WTC11 (cell line): ENCODE measurements at regions not wholly inside any gene's neighbourhood (a gene's known extent, or its start where the extent isn't known, plus 50 kb on each side); places are given as distances from the start of the nearest gene placed in this dataset.

ENCODE experiments used
- CBFB ChIP-seq: sonication (generic); formaldehyde crosslinking; IDR thresholded peaks from 2 replicates; pipeline ENCODE4 v1.8.1; 2022; ENCODE audit warnings: mild to moderate bottlenecking, low read depth, missing genetic modification reagents
- CTCF ChIP-seq: fragments of 200-600 bp; IDR thresholded peaks from 2 replicates; pipeline ENCODE4 v1.8.0; 2022; ENCODE audit warnings: antibody characterized with exemption
- E2F5 ChIP-seq: sonication (generic); formaldehyde crosslinking; IDR thresholded peaks from 2 replicates; pipeline ENCODE4 v1.8.1; 2022; ENCODE audit warnings: mild to moderate bottlenecking, moderate library complexity, missing genetic modification reagents
- EMX1 ChIP-seq: fragments of 250-450 bp; sonication (Bioruptor Pico); IDR thresholded peaks from 2 replicates; pipeline ENCODE4 v1.8.0; 2021; ENCODE audit warnings: mild to moderate bottlenecking
- FOXJ3 ChIP-seq: sonication (generic); formaldehyde crosslinking; IDR thresholded peaks from 2 replicates; pipeline ENCODE4 v1.9.0; 2021; ENCODE audit warnings: missing genetic modification reagents, mild to moderate bottlenecking, borderline replicate concordance
- MAX ChIP-seq: sonication (generic); formaldehyde crosslinking; IDR thresholded peaks from 2 replicates; pipeline ENCODE4 v1.8.0; 2022; ENCODE audit warnings: mild to moderate bottlenecking, missing genetic modification reagents
- NFYB ChIP-seq: sonication (generic); formaldehyde crosslinking; conservative IDR thresholded peaks from 2 replicates; pipeline ENCODE4 v1.8.0; 2022; ENCODE audit warnings: low read depth, missing genetic modification reagents
- PRDM15 ChIP-seq: sonication (generic); formaldehyde crosslinking; IDR thresholded peaks from 2 replicates; pipeline ENCODE4 v1.8.0; 2022; ENCODE audit warnings: missing genetic modification reagents
- SMAD4 ChIP-seq: sonication (generic); formaldehyde crosslinking; IDR thresholded peaks from 2 replicates; pipeline ENCODE4 v1.8.0; 2022; ENCODE audit warnings: mild to moderate bottlenecking, missing genetic modification reagents
- TEAD4 ChIP-seq: sonication (generic); formaldehyde crosslinking; IDR thresholded peaks from 2 replicates; pipeline ENCODE4 v1.8.0; 2022; ENCODE audit warnings: mild to moderate bottlenecking, missing genetic modification reagents
- ZNF281 ChIP-seq: sonication (generic); formaldehyde crosslinking; IDR thresholded peaks from 2 replicates; pipeline ENCODE4 v1.8.0; 2023; ENCODE audit warnings: mild to moderate bottlenecking, missing genetic modification reagents

GRCh38 chr9:80836013-80836412 is 853.3 kb downstream of the TLE1 start:
- TF ChIP-seq PRDM15 (CRISPR knock-in tag) (no peak), EMX1 (CRISPR knock-in tag) (no peak), CTCF (no peak), CBFB (CRISPR knock-in tag) (no peak), MAX (CRISPR knock-in tag) (no peak), FOXJ3 (no peak), NFYB (no peak), TEAD4 (CRISPR knock-in tag) (no peak), E2F5 (no peak), SMAD4 (CRISPR knock-in tag) (no peak), ZNF281 (CRISPR knock-in tag) (no peak)
